ENCODE measurements at regions not wholly inside any gene's neighbourhood (a gene's known extent, or its start where the extent isn't known, plus 50 kb on each side); places are given as distances from the start of the nearest gene placed in this dataset.
A peak's percentile ranks its signal among the peaks of the same experiment; 100 is the strongest.

GRCh38 chr9:36728651-36729520, 156.2 kb downstream of the MELK start:
- Histone ChIP-seq H3K27ac (no peak overlapping the region), H3K4me1 (no peaks in the 10 kb centered on the region), H3K4me3 (no peak overlapping the region), H3K9me3 (no peaks in the 10 kb centered on the region), H3K36me3 (no peaks in the 10 kb centered on the region), H3K27me3 (peaks cover 8% of the 10 kb centered on the region)
- no peak for DNase-seq (ENCODE audit: low spot score in 2 of 2)
- no peak for TF ChIP-seq POLR2A (IDR thresholded peaks at IDR 0.05)
- TF ChIP-seq POLR2AphosphoS5 (IDR thresholded peaks at IDR 0.05) = no peak
- no peak for TF ChIP-seq EP300 (IDR thresholded peaks at IDR 0.05)
- TF ChIP-seq, protein P1, sequence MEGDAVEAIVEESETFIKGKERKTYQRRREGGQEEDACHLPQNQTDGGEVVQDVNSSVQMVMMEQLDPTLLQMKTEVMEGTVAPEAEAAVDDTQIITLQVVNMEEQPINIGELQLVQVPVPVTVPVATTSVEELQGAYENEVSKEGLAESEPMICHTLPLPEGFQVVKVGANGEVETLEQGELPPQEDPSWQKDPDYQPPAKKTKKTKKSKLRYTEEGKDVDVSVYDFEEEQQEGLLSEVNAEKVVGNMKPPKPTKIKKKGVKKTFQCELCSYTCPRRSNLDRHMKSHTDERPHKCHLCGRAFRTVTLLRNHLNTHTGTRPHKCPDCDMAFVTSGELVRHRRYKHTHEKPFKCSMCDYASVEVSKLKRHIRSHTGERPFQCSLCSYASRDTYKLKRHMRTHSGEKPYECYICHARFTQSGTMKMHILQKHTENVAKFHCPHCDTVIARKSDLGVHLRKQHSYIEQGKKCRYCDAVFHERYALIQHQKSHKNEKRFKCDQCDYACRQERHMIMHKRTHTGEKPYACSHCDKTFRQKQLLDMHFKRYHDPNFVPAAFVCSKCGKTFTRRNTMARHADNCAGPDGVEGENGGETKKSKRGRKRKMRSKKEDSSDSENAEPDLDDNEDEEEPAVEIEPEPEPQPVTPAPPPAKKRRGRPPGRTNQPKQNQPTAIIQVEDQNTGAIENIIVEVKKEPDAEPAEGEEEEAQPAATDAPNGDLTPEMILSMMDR (IDR thresholded peaks at IDR 0.05) = peak in 1 of 2 donors; percentile 25
- 50% methylated on average over 5 of the region's 5 CpGs for WGBS

DNA sequence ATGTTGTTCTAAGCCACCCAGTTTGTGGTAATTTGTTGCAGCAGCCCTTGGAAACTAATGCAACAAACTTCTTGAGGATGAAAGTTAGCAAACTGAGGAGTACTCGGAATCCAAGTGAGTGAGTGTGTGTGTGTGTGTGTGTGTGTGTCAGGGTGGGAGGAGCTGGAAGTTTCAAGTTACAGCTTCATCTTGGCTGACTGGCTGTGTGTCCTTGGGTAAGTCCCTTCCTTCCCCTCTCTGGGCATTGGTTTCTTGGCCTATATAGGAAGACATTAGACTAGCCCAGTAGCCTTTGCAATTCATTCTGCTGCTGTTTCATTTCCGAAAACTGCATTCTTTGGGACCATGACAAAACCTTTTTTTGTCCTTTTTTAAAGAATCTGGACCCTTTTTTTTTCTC, 157.2 kb downstream of the MELK start:
- H3K36me3 ChIP-seq = no peaks in the 10 kb centered on the region
- no peaks in the 10 kb centered on the region for H3K4me1 ChIP-seq
- 66% methylated on average over 2 of the region's 2 CpGs for WGBS
- DNase-seq (ENCODE audit: low spot score in 2 of 2) = no peak
- H3K4me3 ChIP-seq = no peak overlapping the region
- no peak overlapping the region for H3K27ac ChIP-seq
- peaks cover 8% of the 10 kb centered on the region for H3K27me3 ChIP-seq
- TF ChIP-seq, protein P1 (IDR thresholded peaks at IDR 0.05) = no peak
- TF ChIP-seq EP300 (IDR thresholded peaks at IDR 0.05) = no peak
- TF ChIP-seq POLR2AphosphoS5 (IDR thresholded peaks at IDR 0.05) = no peak
- TF ChIP-seq POLR2A (IDR thresholded peaks at IDR 0.05) = no peak
- H3K9me3 ChIP-seq = no peaks in the 10 kb centered on the region

DNA sequence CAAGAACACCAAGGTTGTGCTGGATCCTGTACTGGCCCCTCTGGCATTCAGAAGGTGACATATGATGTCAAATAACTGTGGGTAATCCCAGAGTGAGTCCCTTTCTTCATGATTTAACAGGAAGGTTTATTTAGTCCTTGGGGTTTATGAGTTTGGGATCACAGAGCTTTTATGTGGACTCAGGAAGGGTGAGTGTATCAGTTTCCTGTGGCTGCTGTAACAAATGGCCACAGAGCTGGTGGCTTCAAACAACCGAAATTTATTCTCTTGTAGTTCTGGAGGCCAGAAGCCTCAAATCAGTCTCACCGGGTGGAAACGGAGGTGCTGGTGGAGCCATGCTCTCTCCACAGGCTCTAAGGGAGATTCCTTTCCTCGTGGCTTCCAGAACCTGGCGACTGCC, 157.7 kb downstream of the MELK start:
- no peak overlapping the region for H3K27ac ChIP-seq
- H3K4me3 ChIP-seq = no peak overlapping the region
- TF ChIP-seq EP300 (IDR thresholded peaks at IDR 0.05) = no peak
- no peak for TF ChIP-seq POLR2AphosphoS5 (IDR thresholded peaks at IDR 0.05)
- H3K9me3 ChIP-seq = no peaks in the 10 kb centered on the region
- H3K36me3 ChIP-seq = no peaks in the 10 kb centered on the region
- DNase-seq (ENCODE audit: low spot score in 2 of 2) = peak in 1 of 2 donors; percentile 31
- 80% methylated on average over 5 of the region's 5 CpGs for WGBS
- H3K27me3 ChIP-seq = peaks cover 8% of the 10 kb centered on the region
- H3K4me1 ChIP-seq = no peaks in the 10 kb centered on the region

- Histone ChIP-seq H3K4me3 (no peak overlapping the region), H3K27ac (no peak overlapping the region), H3K27me3 (peaks cover 8% of the 10 kb centered on the region), H3K4me1 (no peaks in the 10 kb centered on the region), H3K36me3 (no peaks in the 10 kb centered on the region), H3K9me3 (no peaks in the 10 kb centered on the region)
- WGBS = 67% methylated on average over 10 of the region's 10 CpGs
- DNase-seq (ENCODE audit: low spot score in 2 of 2) = peak in 1 of 2 donors; percentile 31
- no peak for TF ChIP-seq EP300 (IDR thresholded peaks at IDR 0.05)
- TF ChIP-seq, protein P1 (IDR thresholded peaks at IDR 0.05) = no peak
- TF ChIP-seq POLR2AphosphoS5 (IDR thresholded peaks at IDR 0.05) = no peak
- no peak for TF ChIP-seq POLR2A (IDR thresholded peaks at IDR 0.05)
Measured at GRCh38 chr9:36731068-36731956, 158.6 kb downstream of the MELK start.

GRCh38 chr9:36734737-36735136, 162.0 kb downstream of the MELK start:
- peaks cover 5% of the 10 kb centered on the region for H3K4me1 ChIP-seq
- 72% methylated on average over 6 of the region's 10 CpGs for WGBS
- H3K36me3 ChIP-seq = no peaks in the 10 kb centered on the region
- no peak overlapping the region for H3K27ac ChIP-seq
- TF ChIP-seq POLR2AphosphoS5 (IDR thresholded peaks at IDR 0.05) = no peak
- TF ChIP-seq POLR2A (IDR thresholded peaks at IDR 0.05) = no peak
- no peak for TF ChIP-seq EP300 (IDR thresholded peaks at IDR 0.05)
- TF ChIP-seq, protein P1 (IDR thresholded peaks at IDR 0.05) = no peak
- no peak overlapping the region for H3K4me3 ChIP-seq
- DNase-seq (ENCODE audit: low spot score in 2 of 2) = no peak
- no peaks in the 10 kb centered on the region for H3K9me3 ChIP-seq
- H3K27me3 ChIP-seq = peaks cover 29% of the 10 kb centered on the region

Measured in suprapubic skin (tissue), 4 donors.